GM18499 (cell line): ENCODE measurements at regions not wholly inside any gene's neighbourhood (a gene's known extent, or its start where the extent isn't known, plus 50 kb on each side); places are given as distances from the start of the nearest gene placed in this dataset.

Experiments
- ATAC-seq: cut with Tn5 transposase; IDR thresholded peaks from one replicate; pipeline ENCODE4 v1.9.1; 2021; ENCODE audit warnings: moderate number of reproducible peaks; ENCODE audit not compliant: insufficient read depth, unreplicated experiment

GRCh38 chr5:124480964-124481363 is 265.5 kb downstream of the ZNF608 start:
- ATAC-seq, result no peak

GRCh38 chr5:124480022-124480421 is 266.4 kb downstream of the ZNF608 start:
- no peak for ATAC-seq

GRCh38 chr5:124478264-124478663 is 268.2 kb downstream of the ZNF608 start:
- ATAC-seq, result no peak

- no peak for ATAC-seq
Measured at GRCh38 chr5:124477577-124477976, 268.9 kb downstream of the ZNF608 start.

GRCh38 chr5:124477062-124477461 is 269.4 kb downstream of the ZNF608 start:
- no peak for ATAC-seq

GRCh38 chr5:124474528-124475215 is 271.8 kb downstream of the ZNF608 start:
- ATAC-seq, result no peak

- ATAC-seq, result no peak
Measured at GRCh38 chr5:124468671-124469411, 277.6 kb downstream of the ZNF608 start.

- no peak for ATAC-seq
Measured at GRCh38 chr5:124467745-124468144, 278.7 kb downstream of the ZNF608 start.

GRCh38 chr5:124466011-124466410 is 280.4 kb downstream of the ZNF608 start:
- no peak for ATAC-seq

- ATAC-seq, result no peak
Measured at GRCh38 chr5:124463851-124464250, 282.6 kb downstream of the ZNF608 start.

GRCh38 chr5:124462751-124463150 is 283.7 kb downstream of the ZNF608 start:
- ATAC-seq, result no peak

GRCh38 chr5:124461941-124462340 is 284.5 kb downstream of the ZNF608 start:
- no peak for ATAC-seq

GRCh38 chr5:124461157-124461556 is 285.3 kb downstream of the ZNF608 start:
- no peak for ATAC-seq

GRCh38 chr5:124460642-124461041 is 285.8 kb downstream of the ZNF608 start:
- no peak for ATAC-seq

GRCh38 chr5:124459984-124460383 is 286.5 kb downstream of the ZNF608 start:
- no peak for ATAC-seq

- no peak for ATAC-seq
Measured at GRCh38 chr5:124457901-124458300, 288.5 kb downstream of the ZNF608 start.

- ATAC-seq, result no peak
Measured at GRCh38 chr5:124457101-124457500, 289.3 kb downstream of the ZNF608 start.

- no peak for ATAC-seq
Measured at GRCh38 chr5:124456249-124456648, 290.2 kb downstream of the ZNF608 start.

- ATAC-seq, result no peak
Measured at GRCh38 chr5:124454081-124454480, 292.4 kb downstream of the ZNF608 start.

- ATAC-seq, result peak; percentile 95
Measured at GRCh38 chr5:124453221-124454051, 293.0 kb downstream of the ZNF608 start.

- ATAC-seq, result no peak
Measured at GRCh38 chr5:124452412-124452811, 294.0 kb downstream of the ZNF608 start.
